HFFc6 (cell line): ENCODE measurements at regions not wholly inside any gene's neighbourhood (a gene's known extent, or its start where the extent isn't known, plus 50 kb on each side); places are given as distances from the start of the nearest gene placed in this dataset.

Experiments
- DNase-seq: peaks from one replicate; pipeline ENCODE4 v3.0.0-alpha.2; 2018
- H3K27ac Mint-ChIP-seq: 2 replicates; pipeline ENCODE4 v1.8.0; 2020; ENCODE audit warnings: mild to moderate bottlenecking, mixed read lengths
- H3K27me3 Mint-ChIP-seq: 2 replicates; pipeline ENCODE4 v1.8.0; 2021; ENCODE audit warnings: mild to moderate bottlenecking, moderate library complexity, mixed read lengths; ENCODE audit not compliant: insufficient read depth
- H3K36me3 Mint-ChIP-seq: 2 replicates; pipeline ENCODE4 v1.8.0; 2021; ENCODE audit warnings: low read depth, mixed read lengths
- H3K4me1 Mint-ChIP-seq: 2 replicates; pipeline ENCODE4 v1.8.0; 2020; ENCODE audit warnings: low read depth, mixed read lengths
- H3K4me3 Mint-ChIP-seq: 2 replicates; pipeline ENCODE4 v1.8.0; 2020; ENCODE audit warnings: mild to moderate bottlenecking, moderate library complexity, mixed read lengths
- H3K9me3 Mint-ChIP-seq: 2 replicates; pipeline ENCODE4 v1.8.0; 2020; ENCODE audit warnings: mild to moderate bottlenecking, mixed read lengths
- CTCF ChIP-seq: fragments of 200-600 bp; sonication (generic); IDR thresholded peaks from 2 replicates; pipeline ENCODE4 v1.5.0; 2021; ENCODE audit warnings: antibody characterized with exemption, mild to moderate bottlenecking

- no peaks in the 10 kb centered on the region for H3K36me3 Mint-ChIP-seq
- no peak for DNase-seq
- H3K4me3 Mint-ChIP-seq = no peak overlapping the region; the same call in 1 of the 2 replicates
- H3K9me3 Mint-ChIP-seq = no peaks in the 10 kb centered on the region
- peak overlapping the region; percentile 77 for H3K27ac Mint-ChIP-seq
- H3K4me1 Mint-ChIP-seq = peaks cover 22% of the 10 kb centered on the region
- no peaks in the 10 kb centered on the region for H3K27me3 Mint-ChIP-seq
- TF ChIP-seq CTCF = no peak
These were observed 70.4 kb downstream of the SLITRK6 start for GRCh38 chr13:85728811-85729210.

- Mint-ChIP-seq H3K27me3 (no peaks in the 10 kb centered on the region), H3K9me3 (no peaks in the 10 kb centered on the region), H3K27ac (no peak overlapping the region), H3K36me3 (no peaks in the 10 kb centered on the region), H3K4me1 (peaks cover 22% of the 10 kb centered on the region), H3K4me3 (no peak overlapping the region)
- no peak for TF ChIP-seq CTCF
- DNase-seq = no peak
These were observed 73.8 kb downstream of the SLITRK6 start for GRCh38 chr13:85725433-85725832.

- Mint-ChIP-seq H3K4me3 (no peak overlapping the region), H3K36me3 (no peaks in the 10 kb centered on the region), H3K27ac (no peak overlapping the region), H3K4me1 (peaks cover 23% of the 10 kb centered on the region), H3K9me3 (no peaks in the 10 kb centered on the region), H3K27me3 (no peaks in the 10 kb centered on the region)
- no peak for TF ChIP-seq CTCF
- DNase-seq = no peak
These were observed 74.4 kb downstream of the SLITRK6 start for GRCh38 chr13:85724546-85725432.

- Mint-ChIP-seq H3K4me3 (no peak overlapping the region; the same call in 1 of the 2 replicates), H3K27ac (no peak overlapping the region), H3K27me3 (no peaks in the 10 kb centered on the region), H3K36me3 (no peaks in the 10 kb centered on the region), H3K4me1 (peaks cover 15% of the 10 kb centered on the region; the same call in 1 of the 2 replicates), H3K9me3 (no peaks in the 10 kb centered on the region)
- TF ChIP-seq CTCF = no peak
- no peak for DNase-seq
These were observed 79.5 kb downstream of the SLITRK6 start for GRCh38 chr13:85719749-85720148.

DNA sequence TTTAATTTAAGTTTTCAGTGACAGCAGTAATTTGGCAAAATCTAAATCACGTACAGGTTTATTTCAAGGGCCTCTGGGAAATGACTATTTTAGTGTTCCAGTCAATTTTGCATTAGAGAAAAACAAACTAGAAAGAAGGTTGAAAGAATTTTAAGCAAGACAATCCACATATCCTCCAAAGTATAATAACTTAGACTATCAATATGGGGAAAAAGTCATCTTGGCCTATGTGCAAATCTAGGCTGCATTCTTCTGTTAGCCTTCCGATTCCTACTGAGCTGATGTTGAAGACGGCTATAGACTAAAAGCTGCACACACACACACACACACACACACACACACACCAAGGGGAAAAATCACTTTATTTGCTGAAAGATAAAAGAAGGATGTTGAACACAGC lies 81.3 kb downstream of the SLITRK6 start:
- Mint-ChIP-seq H3K9me3 (no peaks in the 10 kb centered on the region), H3K4me1 (peaks cover 15% of the 10 kb centered on the region; the same call in 1 of the 2 replicates), H3K4me3 (no peak overlapping the region), H3K27me3 (no peaks in the 10 kb centered on the region), H3K27ac (no peak overlapping the region; the same call in 1 of the 2 replicates), H3K36me3 (no peaks in the 10 kb centered on the region)
- no peak for DNase-seq
- no peak for TF ChIP-seq CTCF
